BJ (cell line): ENCODE measurements at regions not wholly inside any gene's neighbourhood (a gene's known extent, or its start where the extent isn't known, plus 50 kb on each side); places are given as distances from the start of the nearest gene placed in this dataset.

Experiments
- CTCF ChIA-PET: fragments of 350-600 bp; formaldehyde crosslinking; extraction: SDS; loops from one replicate; lab custom pipeline; 2021; ENCODE audit warnings: antibody characterized with exemption, inconsistent platforms; lab: Yijun Ruan, JAX
- POLR2A ChIA-PET: fragments of 300-600 bp; sonication (Branson Sonifier 250); formaldehyde crosslinking; extraction: SDS; loops from one replicate; lab custom pipeline; 2021; ENCODE audit warnings: antibody characterized with exemption; lab: Charles Lee
- DNase-seq: peaks from one replicate; pipeline ENCODE4 v3.0.0-alpha.2; 2011; ENCODE audit warnings: low read depth
- H3K27me3 ChIP-seq: 2 replicates; pipeline ENCODE4 v1.6.0; 2011; ENCODE audit warnings: low read length; ENCODE audit not compliant: control insufficient read depth, insufficient read depth
- H3K36me3 ChIP-seq: 2 replicates; pipeline ENCODE4 v1.5.1; 2011; ENCODE audit warnings: low read length; ENCODE audit not compliant: control insufficient read depth, insufficient read depth
- H3K4me3 ChIP-seq: 2 replicates; pipeline ENCODE4 v1.5.1; 2011; ENCODE audit warnings: low read depth, mild to moderate bottlenecking, control low read depth, low read length
- TF ChIP-seq, protein P1 (sequence below): IDR thresholded peaks from 2 replicates; pipeline ENCODE4 v1.5.1; 2011; ENCODE audit warnings: low read depth, mild to moderate bottlenecking, control low read depth, inconsistent platforms, low read length, moderate library complexity; ENCODE audit not compliant: insufficient read depth

DNA sequence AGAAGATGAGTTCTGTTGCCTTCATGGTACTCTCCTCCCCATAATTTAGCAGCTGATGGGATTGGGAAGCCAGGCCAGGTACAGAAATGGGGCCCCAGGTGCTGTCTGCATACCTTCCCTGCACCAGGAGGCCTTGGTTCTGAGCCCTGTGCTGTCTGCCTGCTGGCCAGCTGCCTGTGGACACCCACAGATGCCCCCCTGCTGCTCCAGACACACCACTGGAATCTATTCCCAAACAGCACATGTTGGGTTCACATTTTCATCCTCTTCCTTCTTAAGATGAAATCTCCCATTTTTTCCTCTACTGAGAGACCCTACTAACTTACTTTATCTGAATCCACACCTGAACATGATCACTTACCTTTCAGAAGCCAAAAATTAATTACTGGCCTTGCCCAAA is 152.0 kb upstream of the CCDC68 start:
- CTCF ChIA-PET: interaction anchor here (1.4 kb wide), 1 partner anchor 12 kb away, joined by 3 read pairs; no protein-coding TSS in a partner anchor
- TF ChIP-seq, protein P1, sequence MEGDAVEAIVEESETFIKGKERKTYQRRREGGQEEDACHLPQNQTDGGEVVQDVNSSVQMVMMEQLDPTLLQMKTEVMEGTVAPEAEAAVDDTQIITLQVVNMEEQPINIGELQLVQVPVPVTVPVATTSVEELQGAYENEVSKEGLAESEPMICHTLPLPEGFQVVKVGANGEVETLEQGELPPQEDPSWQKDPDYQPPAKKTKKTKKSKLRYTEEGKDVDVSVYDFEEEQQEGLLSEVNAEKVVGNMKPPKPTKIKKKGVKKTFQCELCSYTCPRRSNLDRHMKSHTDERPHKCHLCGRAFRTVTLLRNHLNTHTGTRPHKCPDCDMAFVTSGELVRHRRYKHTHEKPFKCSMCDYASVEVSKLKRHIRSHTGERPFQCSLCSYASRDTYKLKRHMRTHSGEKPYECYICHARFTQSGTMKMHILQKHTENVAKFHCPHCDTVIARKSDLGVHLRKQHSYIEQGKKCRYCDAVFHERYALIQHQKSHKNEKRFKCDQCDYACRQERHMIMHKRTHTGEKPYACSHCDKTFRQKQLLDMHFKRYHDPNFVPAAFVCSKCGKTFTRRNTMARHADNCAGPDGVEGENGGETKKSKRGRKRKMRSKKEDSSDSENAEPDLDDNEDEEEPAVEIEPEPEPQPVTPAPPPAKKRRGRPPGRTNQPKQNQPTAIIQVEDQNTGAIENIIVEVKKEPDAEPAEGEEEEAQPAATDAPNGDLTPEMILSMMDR: no peak
- POLR2A ChIA-PET: no interaction called here

DNA sequence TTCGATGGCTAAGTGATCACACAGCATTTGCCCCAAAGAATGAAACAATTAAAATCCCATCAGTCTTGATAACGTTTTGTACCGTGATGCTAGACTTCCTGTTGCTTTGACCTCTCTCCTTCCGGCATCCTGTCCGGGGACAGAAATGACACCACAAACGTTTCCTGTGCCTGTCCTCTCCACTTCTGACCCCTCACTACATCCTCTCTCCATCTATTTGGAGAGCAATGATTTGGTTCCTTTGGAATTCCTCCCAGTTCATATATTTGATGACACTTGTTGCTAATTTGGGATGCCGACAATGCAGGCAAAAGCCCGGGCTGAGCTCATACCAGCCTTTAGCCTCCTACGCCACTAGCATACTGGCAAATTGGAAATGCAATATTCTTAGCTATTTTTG is 151.2 kb upstream of the CCDC68 start:
- ChIA-PET POLR2A (no interaction called here), CTCF (interaction anchor here (0.7 kb wide), 1 partner anchor 122 kb away, joined by 3 read pairs; no protein-coding TSS in a partner anchor)
- no peak for DNase-seq
- Histone ChIP-seq H3K4me3 (no peak overlapping the region), H3K36me3 (no peaks in the 10 kb centered on the region), H3K27me3 (no peaks in the 10 kb centered on the region)
- TF ChIP-seq, protein P1: no peak

More for the DNA sequence above, 152.0 kb upstream of the CCDC68 start:
- no peaks in the 10 kb centered on the region for H3K36me3 ChIP-seq
- no peaks in the 10 kb centered on the region for H3K27me3 ChIP-seq
- DNase-seq: no peak
- no peak overlapping the region for H3K4me3 ChIP-seq

DNA sequence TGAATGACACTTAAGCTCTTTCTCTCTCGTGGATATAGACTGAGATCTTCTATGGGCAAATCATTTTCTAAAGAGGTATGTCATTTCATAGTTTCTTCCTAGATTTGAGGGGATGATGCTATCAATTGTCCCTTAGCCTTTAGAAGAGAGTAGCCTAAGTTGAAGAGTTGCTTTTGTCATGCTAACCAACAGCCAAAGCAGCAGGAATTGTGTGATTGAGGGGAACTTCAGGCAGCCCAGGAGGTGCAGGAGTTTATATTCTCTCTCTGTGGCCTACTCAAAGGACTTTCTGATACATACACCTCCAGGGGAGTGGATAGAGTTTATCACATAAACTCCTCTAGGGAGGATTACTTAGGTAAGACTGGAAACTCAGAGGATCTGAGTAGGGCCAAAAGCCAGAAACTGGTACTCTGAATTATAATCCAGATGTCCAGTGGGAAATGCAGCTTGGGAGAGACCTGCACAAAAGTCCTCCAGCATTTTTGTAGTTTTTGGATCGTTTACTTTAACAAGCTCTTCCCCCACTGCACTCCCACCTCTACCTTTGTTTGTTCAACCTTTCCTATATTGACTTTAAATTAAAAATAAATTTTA is 150.7 kb upstream of the CCDC68 start:
- CTCF ChIA-PET: interaction anchor here (0.7 kb wide), 2 partner anchors 14 to 123 kb away, joined by 3 read pairs; no protein-coding TSS in a partner anchor
- POLR2A ChIA-PET: no interaction called here
- H3K27me3 ChIP-seq: no peaks in the 10 kb centered on the region
- TF ChIP-seq, protein P1: no peak
- no peak overlapping the region for H3K4me3 ChIP-seq
- no peaks in the 10 kb centered on the region for H3K36me3 ChIP-seq
- no peak for DNase-seq

DNA sequence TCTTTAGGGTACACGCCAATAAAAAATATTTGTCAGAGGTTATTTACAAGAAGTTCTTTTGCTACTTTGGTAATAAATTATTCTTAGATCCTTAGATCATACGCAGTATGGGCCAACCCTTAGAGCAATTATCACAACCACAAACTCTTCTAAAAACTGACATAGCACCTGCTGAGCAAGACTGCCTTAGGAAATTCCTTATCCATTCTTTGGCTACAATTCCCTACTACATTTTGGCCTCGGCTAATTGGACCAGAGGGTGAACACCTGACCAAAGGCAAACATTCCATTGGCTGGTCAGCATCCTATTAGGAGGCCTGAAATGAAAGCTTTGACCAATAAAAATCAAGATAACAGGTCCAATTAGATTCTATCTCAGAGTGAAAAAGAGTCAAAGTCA is 147.6 kb upstream of the CCDC68 start:
- H3K36me3 ChIP-seq: no peaks in the 10 kb centered on the region
- TF ChIP-seq, protein P1: no peak
- H3K27me3 ChIP-seq: no peaks in the 10 kb centered on the region
- no peak overlapping the region for H3K4me3 ChIP-seq
- ChIA-PET CTCF (interaction anchor here (1.2 kb wide), 1 partner anchor 61 kb away, joined by 3 read pairs; no protein-coding TSS in a partner anchor), POLR2A (no interaction called here)
- DNase-seq: no peak

DNA sequence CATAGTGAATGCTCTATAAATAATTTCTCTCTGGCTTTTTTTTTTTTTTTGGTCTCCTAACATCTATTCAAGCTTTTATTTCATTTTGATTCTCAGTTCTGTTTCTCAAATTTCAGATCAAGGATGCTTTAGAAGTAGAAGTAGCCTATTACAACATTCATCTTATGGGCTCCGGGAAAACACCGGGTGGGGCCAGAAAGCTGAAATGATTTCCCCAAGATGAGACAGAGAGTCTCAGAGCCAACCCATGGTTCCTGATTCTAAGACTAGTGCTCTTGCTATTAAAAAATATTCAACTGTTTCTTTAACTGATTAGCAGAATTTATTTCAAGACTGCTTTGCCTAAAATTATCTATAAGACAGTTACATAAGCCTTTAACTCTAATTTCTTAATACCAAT is 147.2 kb upstream of the CCDC68 start:
- no peak for DNase-seq
- TF ChIP-seq, protein P1: no peak
- no peak overlapping the region for H3K4me3 ChIP-seq
- no peaks in the 10 kb centered on the region for H3K36me3 ChIP-seq
- ChIA-PET POLR2A (no interaction called here), CTCF (interaction anchor here (1.2 kb wide), 1 partner anchor 61 kb away, joined by 3 read pairs; no protein-coding TSS in a partner anchor)
- H3K27me3 ChIP-seq: no peaks in the 10 kb centered on the region
